Gastrocnemius medialis (tissue), 4 donors: ENCODE measurements at regions not wholly inside any gene's neighbourhood (a gene's known extent, or its start where the extent isn't known, plus 50 kb on each side); places are given as distances from the start of the nearest gene placed in this dataset.

Experiments
- POLR2A ChIP-seq, 2 donors: fragments of 450-650 bp; IDR thresholded peaks; one replicate each; pipeline ENCODE4 v1.6.1; 2017; ENCODE audit warnings: antibody characterized with exemption in 2 of 2, mild to moderate bottlenecking in 2 of 2, moderate library complexity in 2 of 2
- TF ChIP-seq, protein P1 (sequence below), 5 experiments: fragments of 450-650 bp in 3 of 5; fragments of 200-600 bp in 2 of 5; sonication (generic) in 2 of 5; IDR thresholded peaks in 4 of 5; conservative IDR thresholded peaks in 1 of 5; 1 replicate in 4 of 5; 2 replicates in 1 of 5; pipeline ENCODE4 v1.5.1; 2016 to 2019; ENCODE audit warnings: antibody characterized with exemption in 5 of 5, mild to moderate bottlenecking in 3 of 5, moderate library complexity in 3 of 5

GRCh38 chr6:153437193-153437592, 306.1 kb upstream of the RGS17 start:
- TF ChIP-seq, protein P1, sequence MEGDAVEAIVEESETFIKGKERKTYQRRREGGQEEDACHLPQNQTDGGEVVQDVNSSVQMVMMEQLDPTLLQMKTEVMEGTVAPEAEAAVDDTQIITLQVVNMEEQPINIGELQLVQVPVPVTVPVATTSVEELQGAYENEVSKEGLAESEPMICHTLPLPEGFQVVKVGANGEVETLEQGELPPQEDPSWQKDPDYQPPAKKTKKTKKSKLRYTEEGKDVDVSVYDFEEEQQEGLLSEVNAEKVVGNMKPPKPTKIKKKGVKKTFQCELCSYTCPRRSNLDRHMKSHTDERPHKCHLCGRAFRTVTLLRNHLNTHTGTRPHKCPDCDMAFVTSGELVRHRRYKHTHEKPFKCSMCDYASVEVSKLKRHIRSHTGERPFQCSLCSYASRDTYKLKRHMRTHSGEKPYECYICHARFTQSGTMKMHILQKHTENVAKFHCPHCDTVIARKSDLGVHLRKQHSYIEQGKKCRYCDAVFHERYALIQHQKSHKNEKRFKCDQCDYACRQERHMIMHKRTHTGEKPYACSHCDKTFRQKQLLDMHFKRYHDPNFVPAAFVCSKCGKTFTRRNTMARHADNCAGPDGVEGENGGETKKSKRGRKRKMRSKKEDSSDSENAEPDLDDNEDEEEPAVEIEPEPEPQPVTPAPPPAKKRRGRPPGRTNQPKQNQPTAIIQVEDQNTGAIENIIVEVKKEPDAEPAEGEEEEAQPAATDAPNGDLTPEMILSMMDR (IDR thresholded peaks at IDR 0.05 in 4 of 5, conservative IDR thresholded peaks at IDR 0.05 in 1 of 5): no peak
- TF ChIP-seq POLR2A (IDR thresholded peaks at IDR 0.05): no peak
